GM19023 (cell line): ENCODE measurements at regions not wholly inside any gene's neighbourhood (a gene's known extent, or its start where the extent isn't known, plus 50 kb on each side); places are given as distances from the start of the nearest gene placed in this dataset.

Experiments
- ATAC-seq: cut with Tn5 transposase; IDR thresholded peaks from one replicate; pipeline ENCODE4 v1.9.1; 2021; ENCODE audit warnings: mild to moderate bottlenecking, moderate library complexity; ENCODE audit not compliant: unreplicated experiment

DNA sequence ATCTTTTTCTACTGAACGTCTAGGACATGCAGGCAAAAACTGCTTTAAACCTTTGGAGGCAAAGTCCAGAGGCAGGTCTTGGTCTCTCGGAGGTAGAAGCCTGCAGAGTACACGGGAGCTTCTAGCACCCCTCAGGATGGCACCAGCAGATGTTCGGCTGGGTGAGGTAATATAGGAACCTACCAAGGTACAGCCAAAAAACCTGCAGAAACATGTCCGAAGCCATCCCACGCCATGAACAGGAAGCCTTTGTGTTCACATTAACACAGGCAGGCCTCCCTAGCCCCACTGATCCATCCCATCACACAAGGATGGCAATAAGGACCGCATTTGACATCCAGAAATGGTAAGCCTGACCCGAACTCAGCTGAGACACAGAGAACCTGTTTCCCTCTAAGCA is 157.9 kb upstream of the HES1 start:
- no peak for ATAC-seq

- ATAC-seq, result no peak
Measured at GRCh38 chr3:193978486-193978885, 157.5 kb upstream of the HES1 start.

GRCh38 chr3:193980326-193980725 is 155.6 kb upstream of the HES1 start:
- no peak for ATAC-seq

- no peak for ATAC-seq
Measured at GRCh38 chr3:193980905-193981304, 155.0 kb upstream of the HES1 start.

- ATAC-seq, result no peak
Measured at GRCh38 chr3:193981504-193981903, 154.4 kb upstream of the HES1 start.

DNA sequence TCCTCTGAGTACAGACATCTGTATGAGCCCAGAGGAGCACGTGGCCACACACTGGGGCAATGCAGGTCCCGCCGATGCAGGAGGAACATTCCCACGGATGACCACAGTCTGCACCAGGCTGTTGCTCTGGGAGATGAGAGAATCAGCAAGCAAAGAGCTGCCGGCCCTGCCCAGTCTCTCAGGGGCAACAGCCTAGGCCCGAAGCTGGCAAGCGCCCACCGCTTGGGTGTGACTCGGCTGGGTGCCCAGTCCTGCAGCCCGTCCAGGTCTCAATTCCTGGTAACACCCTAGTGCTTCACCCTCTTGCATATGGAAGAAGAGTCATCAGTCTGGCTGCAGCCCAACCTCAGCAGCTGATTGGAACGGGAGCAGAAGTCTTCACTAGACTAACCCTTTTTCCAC is 153.7 kb upstream of the HES1 start:
- ATAC-seq, result no peak

- ATAC-seq, result no peak
Measured at GRCh38 chr3:193983846-193984818, 151.8 kb upstream of the HES1 start.

- ATAC-seq, result no peak
Measured at GRCh38 chr3:193984876-193985275, 151.1 kb upstream of the HES1 start.

DNA sequence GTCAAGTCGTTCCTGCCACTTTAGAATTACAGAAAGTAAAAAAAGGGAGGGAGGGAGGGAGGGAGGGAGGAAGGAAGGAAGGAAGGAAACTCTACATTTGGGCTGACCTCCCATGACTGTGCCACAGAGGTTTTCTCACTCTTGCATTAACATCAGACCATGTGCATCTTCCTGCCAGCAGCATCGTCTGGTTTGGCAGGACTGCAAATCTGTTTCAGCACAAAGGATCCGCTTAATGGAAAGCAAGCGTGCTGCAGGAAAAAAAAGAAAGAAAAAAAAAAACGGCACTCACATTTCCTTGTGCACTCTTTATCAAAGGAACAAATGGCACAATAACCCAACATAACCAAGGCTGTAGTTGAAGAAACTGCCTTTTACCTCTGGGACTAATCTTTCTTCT is 148.8 kb upstream of the HES1 start:
- no peak for ATAC-seq

- no peak for ATAC-seq
Measured at GRCh38 chr3:193989186-193989585, 146.8 kb upstream of the HES1 start.

- ATAC-seq, result no peak
Measured at GRCh38 chr3:193991666-193992424, 144.1 kb upstream of the HES1 start.

DNA sequence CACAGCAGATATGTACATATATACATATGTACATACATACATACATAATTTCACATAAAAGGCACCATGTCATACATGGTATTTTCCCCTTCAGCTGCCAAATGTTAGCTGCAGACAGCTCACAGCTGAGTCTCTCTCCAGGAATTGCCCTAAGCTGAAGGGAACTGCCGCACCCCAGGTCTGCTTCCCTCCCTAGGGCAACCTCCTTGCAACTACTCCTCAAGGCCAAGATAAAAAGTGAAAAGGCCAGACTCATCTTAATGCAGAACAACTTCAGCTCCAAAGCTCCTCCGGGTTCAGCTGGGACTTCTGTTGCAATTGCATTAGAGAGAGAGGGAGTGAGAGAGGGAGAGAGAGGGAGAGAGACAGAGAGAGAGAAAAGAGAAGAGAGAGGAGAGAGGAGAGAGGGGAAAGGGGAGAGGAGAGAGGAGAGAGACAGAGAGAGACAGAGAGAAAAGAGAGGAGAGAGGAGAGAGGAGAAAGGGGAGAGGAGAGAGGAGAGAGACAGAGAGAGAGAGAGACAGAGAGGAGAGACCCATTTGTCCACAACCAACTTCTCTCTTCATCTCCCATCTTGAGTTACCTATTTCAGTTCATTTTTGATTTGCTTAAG is 143.4 kb upstream of the HES1 start:
- ATAC-seq, result no peak

DNA sequence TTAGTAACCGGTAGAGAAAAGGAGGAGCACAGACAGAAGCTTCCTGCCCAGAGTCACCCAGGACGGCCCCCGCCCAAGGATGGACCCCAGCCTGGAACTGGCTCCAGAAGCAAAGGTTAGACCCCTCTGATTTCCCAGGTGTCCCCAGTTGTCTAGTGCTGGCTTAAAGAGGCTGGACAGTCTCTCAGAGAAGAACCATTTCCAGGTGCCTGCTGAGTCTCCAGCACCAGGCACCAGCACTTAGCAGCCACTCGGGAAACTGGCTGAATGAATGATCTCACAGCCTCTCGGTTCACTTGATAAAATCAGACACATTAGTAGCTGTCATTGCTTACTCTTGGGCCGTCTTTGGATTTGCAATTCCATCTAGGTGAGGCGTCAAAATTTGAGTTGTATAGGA is 139.7 kb upstream of the HES1 start:
- ATAC-seq, result no peak

DNA sequence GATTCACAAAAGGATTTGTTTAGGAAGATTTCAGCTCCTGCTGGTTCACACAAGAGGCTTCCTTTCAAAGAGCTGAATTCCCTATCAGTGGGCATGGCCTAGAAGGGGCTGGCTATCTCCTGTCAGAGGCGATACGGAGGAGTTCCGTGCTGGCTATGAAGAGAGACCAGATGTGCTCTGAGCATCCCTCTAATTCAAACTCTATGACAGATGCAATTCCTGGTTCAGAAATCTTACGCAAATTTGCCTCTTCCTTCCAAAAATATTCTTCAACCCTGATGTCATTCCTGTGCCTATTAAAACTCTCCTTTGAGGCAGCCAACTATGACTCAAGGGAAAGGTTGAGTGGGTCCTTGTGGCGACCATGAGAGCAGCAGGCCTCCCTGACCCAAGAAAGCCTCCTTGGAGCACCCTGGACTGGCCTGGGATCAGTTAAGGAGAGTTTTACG is 139.3 kb upstream of the HES1 start:
- no peak for ATAC-seq

DNA sequence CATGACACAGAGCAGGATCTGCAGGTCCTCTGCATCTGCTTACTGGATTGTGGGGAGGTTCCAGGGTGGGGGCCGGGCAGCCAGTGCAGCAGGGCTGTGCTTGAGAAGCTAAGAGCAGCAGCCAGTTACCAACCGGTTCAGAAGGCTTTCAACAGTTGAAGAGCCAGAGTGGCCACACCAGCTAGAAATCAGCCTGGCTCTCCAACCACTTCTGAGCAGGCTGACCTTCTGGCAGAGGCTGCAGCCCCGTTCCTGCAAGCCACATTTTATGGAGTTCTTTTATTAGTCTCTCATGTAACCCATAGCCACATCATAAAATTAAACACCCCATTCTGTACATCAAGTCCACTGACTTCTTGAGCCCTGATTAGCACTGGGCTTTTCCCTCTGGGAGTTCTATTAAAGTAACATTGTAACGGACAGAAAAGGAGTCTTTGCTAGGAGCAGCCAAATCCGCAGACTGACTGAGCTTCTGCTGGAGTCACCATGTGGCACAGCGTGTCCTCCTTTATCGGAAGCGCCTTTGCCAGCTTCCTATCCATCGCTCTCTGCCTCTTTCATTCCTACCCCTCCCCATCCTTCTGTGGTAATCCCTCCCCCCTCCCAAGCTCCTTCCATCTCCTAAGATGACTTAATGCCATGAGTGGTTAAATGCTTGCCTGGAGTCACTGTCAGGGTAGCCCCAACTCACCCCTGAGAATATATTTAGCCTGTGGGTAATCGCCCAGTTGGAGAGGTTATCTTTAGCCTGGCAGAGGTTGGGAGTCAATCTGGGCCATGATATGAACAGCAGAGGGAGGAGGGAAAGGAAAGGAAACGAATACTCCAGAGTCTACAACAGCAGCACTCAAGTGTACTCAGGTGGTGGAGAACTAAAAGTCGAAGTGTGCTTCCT is 138.5 kb upstream of the HES1 start:
- ATAC-seq, result no peak

DNA sequence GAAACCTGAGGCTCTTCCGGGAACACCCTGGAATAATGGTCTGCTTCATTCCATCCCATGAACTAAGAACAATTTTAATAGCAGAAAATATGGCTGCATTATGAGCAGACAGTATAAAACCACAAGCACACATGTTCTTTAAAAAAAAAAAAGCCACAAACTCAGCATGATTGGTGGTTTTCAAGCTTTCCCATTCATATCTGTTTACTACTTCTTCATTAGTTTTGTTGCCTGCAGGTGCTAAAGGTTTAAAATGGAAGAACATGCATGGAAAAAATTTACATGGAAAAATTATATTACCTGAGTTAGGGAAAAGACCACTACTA is 137.9 kb upstream of the HES1 start:
- ATAC-seq, result no peak

DNA sequence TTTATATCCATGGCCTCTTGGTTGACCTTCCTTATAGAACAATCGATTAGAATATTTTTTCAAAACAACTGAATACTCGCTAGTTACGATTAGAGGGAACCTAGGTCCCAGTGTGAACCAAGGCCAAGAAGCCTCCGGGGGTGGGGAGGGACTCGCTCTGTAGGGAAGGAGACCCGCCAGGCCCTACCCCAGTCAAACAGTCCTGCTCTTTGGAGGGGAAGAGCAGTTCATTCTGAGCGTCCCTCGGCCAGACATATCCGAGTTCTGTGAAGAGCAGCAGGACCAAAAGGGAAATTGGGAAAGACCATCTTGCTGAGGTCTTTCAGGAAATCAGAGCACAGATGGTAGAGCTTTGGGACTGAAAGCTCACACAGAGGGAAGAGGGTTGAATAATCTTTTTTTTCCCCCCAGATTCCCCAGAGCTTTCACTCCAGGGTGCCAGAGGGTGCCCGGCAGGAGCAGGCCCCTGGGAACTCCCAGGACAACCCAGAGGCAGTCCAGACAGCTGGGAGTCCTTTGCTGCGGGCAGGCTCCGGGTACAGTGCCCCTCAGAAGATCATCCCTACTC is 137.2 kb upstream of the HES1 start:
- ATAC-seq, result no peak

GRCh38 chr3:194000100-194000499 is 135.8 kb upstream of the HES1 start:
- no peak for ATAC-seq

DNA sequence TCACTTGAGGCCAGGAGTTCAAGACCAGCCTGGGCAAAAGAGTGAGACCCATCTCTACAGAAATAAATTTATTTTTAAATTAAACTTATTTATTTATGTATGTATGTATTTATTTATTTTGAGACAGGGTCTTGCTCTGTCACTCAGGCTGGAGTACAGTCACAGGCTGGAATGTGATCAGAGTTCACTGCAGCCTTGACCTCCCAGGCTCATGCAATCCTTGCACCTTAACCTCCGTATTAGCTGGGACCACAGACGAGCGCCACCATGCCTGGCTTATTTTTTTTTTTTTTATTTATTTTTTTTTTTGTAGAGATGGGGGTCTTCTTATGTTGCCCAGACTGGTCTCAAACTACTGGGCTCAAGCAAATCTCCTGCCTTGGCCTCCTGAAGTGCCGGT is 135.2 kb upstream of the HES1 start:
- no peak for ATAC-seq

- ATAC-seq, result no peak
Measured at GRCh38 chr3:194001728-194002459, 134.1 kb upstream of the HES1 start.
